Small intestine (tissue), 7 donors: ENCODE measurements at regions not wholly inside any gene's neighbourhood (a gene's known extent, or its start where the extent isn't known, plus 50 kb on each side); places are given as distances from the start of the nearest gene placed in this dataset.

Source experiments
- DNase-seq, 2 donors: peaks; one replicate each; pipeline versions ENCODE4 v3.0.0 to v3.0.0-alpha.2; 2013
- FAIRE-seq: peaks from 2 replicates; lab custom pipeline; 2012; peaks lifted over from hg19 to GRCh38; lab: Jason Lieb, UNC
- H3K27ac ChIP-seq, 3 donors: one replicate each; pipeline ENCODE4 v1.5.1; 2013; ENCODE audit warnings: low read length in 2 of 3, mild to moderate bottlenecking in 2 of 3, control low read depth in 1 of 3, inconsistent platforms in 1 of 3, low read depth in 1 of 3, moderate library complexity in 1 of 3
- H3K27me3 ChIP-seq, 3 donors: one replicate each; pipeline ENCODE4 v1.6.1; 2013; ENCODE audit warnings: low read length in 3 of 3, inconsistent platforms in 1 of 3; ENCODE audit not compliant: control insufficient read depth in 3 of 3, insufficient read depth in 3 of 3
- H3K36me3 ChIP-seq, 3 donors: one replicate each; pipeline ENCODE4 v1.6.1; 2013; ENCODE audit warnings: low read length in 3 of 3, inconsistent platforms in 1 of 3, low read depth in 1 of 3, mild to moderate bottlenecking in 1 of 3, moderate library complexity in 1 of 3; ENCODE audit not compliant: control insufficient read depth in 3 of 3, insufficient read depth in 2 of 3
- H3K4me1 ChIP-seq, 3 donors: one replicate each; pipeline ENCODE4 v1.6.1; 2013; ENCODE audit warnings: low read length in 2 of 3, inconsistent platforms in 1 of 3, low read depth in 1 of 3, mild to moderate bottlenecking in 1 of 3, moderate library complexity in 1 of 3; ENCODE audit not compliant: control insufficient read depth in 3 of 3, insufficient read depth in 2 of 3
- H3K4me3 ChIP-seq, 3 donors: one replicate each; pipeline ENCODE4 v1.5.1; 2013; ENCODE audit warnings: low read length in 3 of 3, control low read depth in 1 of 3, inconsistent platforms in 1 of 3, low read depth in 1 of 3, mild to moderate bottlenecking in 1 of 3, moderate library complexity in 1 of 3
- H3K9me3 ChIP-seq, 2 donors: one replicate each; pipeline ENCODE4 v1.6.1; 2013; ENCODE audit warnings: low read depth in 1 of 2, low read length in 1 of 2; ENCODE audit not compliant: control insufficient read depth in 2 of 2, insufficient read depth in 1 of 2
- WGBS, 3 donors: extraction: QIAGEN DNeasy Blood & Tissue Kit; methylation state at CpG; one replicate each; pipeline ENCODE4 v1.1.7; 2013; 5-methylcytosine and 5-hydroxymethylcytosine counted together
- donor health status: healthy with polysubstance abuse.
- donor health status: control.
- donor health status: control.
- donor health status: Bipolar disorder and iron deficiency.
- donor health status: healthy.

GRCh38 chr14:46369391-46369790 lies 282.2 kb downstream of the RPL10L start:
- no peak for DNase-seq
- FAIRE-seq, result no peak
- no peaks in the 10 kb centered on the region for H3K36me3 ChIP-seq
- H3K27ac ChIP-seq, result no peak overlapping the region
- H3K4me3 ChIP-seq, result no peak overlapping the region
- H3K27me3 ChIP-seq, result no peaks in the 10 kb centered on the region
- H3K9me3 ChIP-seq, result no peaks in the 10 kb centered on the region
- H3K4me1 ChIP-seq, result no peaks in the 10 kb centered on the region

GRCh38 chr14:46368275-46368674 lies 283.3 kb downstream of the RPL10L start:
- H3K27me3 ChIP-seq, result no peaks in the 10 kb centered on the region
- no peak overlapping the region for H3K27ac ChIP-seq
- no peak for DNase-seq
- FAIRE-seq, result no peak
- no peak overlapping the region for H3K4me3 ChIP-seq
- no peaks in the 10 kb centered on the region for H3K9me3 ChIP-seq
- 50 to 61% (median 56%) methylated on average over 3 of the region's 3 CpGs for WGBS, 3 donors
- no peaks in the 10 kb centered on the region for H3K4me1 ChIP-seq
- no peaks in the 10 kb centered on the region for H3K36me3 ChIP-seq

- no peak overlapping the region for H3K4me3 ChIP-seq
- H3K9me3 ChIP-seq, result no peaks in the 10 kb centered on the region
- DNase-seq (no peak), FAIRE-seq (no peak)
- 65 to 70% (median 66%) methylated on average over 1 of the region's 1 CpG for WGBS, 3 donors
- no peaks in the 10 kb centered on the region for H3K4me1 ChIP-seq
- H3K27ac ChIP-seq, result no peak overlapping the region
- no peaks in the 10 kb centered on the region for H3K27me3 ChIP-seq
- no peaks in the 10 kb centered on the region for H3K36me3 ChIP-seq
These were observed 298.7 kb downstream of the RPL10L start for GRCh38 chr14:46352844-46353243.

GRCh38 chr14:46344327-46344937 lies 307.1 kb downstream of the RPL10L start:
- FAIRE-seq (no peak), DNase-seq (peak; percentile 1 to 25)
- no peaks in the 10 kb centered on the region for H3K4me1 ChIP-seq
- no peaks in the 10 kb centered on the region for H3K9me3 ChIP-seq
- H3K36me3 ChIP-seq, result no peaks in the 10 kb centered on the region
- H3K4me3 ChIP-seq, result no peak overlapping the region
- H3K27ac ChIP-seq, result no peak overlapping the region
- WGBS, 3 donors, result 45 to 53% (median 49%) methylated on average over 4 of the region's 4 CpGs
- no peaks in the 10 kb centered on the region for H3K27me3 ChIP-seq

GRCh38 chr14:46325777-46326176 lies 325.8 kb downstream of the RPL10L start:
- DNase-seq (no peak), FAIRE-seq (no peak)
- Histone ChIP-seq H3K27me3 (no peaks in the 10 kb centered on the region), H3K27ac (no peak overlapping the region), H3K4me3 (no peak overlapping the region), H3K4me1 (no peaks in the 10 kb centered on the region), H3K36me3 (no peaks in the 10 kb centered on the region), H3K9me3 (peaks cover 0 to 1% of the 10 kb centered on the region in 2 donors)
- 68 to 79% (median 71%) methylated on average over 2 of the region's 2 CpGs for WGBS, 3 donors

- Histone ChIP-seq H3K4me1 (no peaks in the 10 kb centered on the region), H3K36me3 (no peaks in the 10 kb centered on the region), H3K4me3 (no peak overlapping the region), H3K27ac (no peak overlapping the region), H3K27me3 (no peaks in the 10 kb centered on the region), H3K9me3 (peaks cover 0 to 1% of the 10 kb centered on the region in 2 donors)
- FAIRE-seq, result no peak
- no peak for DNase-seq
- 66 to 79% (median 75%) methylated on average over 5 of the region's 5 CpGs for whole genome bisulfite sequencing, 3 donors
These were observed 326.4 kb downstream of the RPL10L start for GRCh38 chr14:46325157-46325556.

GRCh38 chr14:46323404-46323762 lies 328.2 kb downstream of the RPL10L start:
- Histone ChIP-seq H3K9me3 (peaks cover 0 to 1% of the 10 kb centered on the region in 2 donors), H3K4me1 (no peaks in the 10 kb centered on the region), H3K27me3 (no peaks in the 10 kb centered on the region), H3K36me3 (no peaks in the 10 kb centered on the region), H3K27ac (no peak overlapping the region), H3K4me3 (no peak overlapping the region)
- FAIRE-seq (no peak), DNase-seq (no peak)

- WGBS, 3 donors, result 36 to 52% (median 41%) methylated on average over 3 of the region's 3 CpGs
- peaks cover 0 to 1% of the 10 kb centered on the region in 2 donors for H3K9me3 ChIP-seq
- no peak overlapping the region for H3K4me3 ChIP-seq
- H3K36me3 ChIP-seq, result no peaks in the 10 kb centered on the region
- no peaks in the 10 kb centered on the region for H3K4me1 ChIP-seq
- DNase-seq (no peak), FAIRE-seq (no peak)
- H3K27ac ChIP-seq, result no peak overlapping the region
- H3K27me3 ChIP-seq, result no peaks in the 10 kb centered on the region
These were observed 328.7 kb downstream of the RPL10L start for GRCh38 chr14:46322730-46323403.

GRCh38 chr14:46322076-46322475 lies 329.5 kb downstream of the RPL10L start:
- FAIRE-seq (no peak), DNase-seq (no peak)
- no peaks in the 10 kb centered on the region for H3K4me1 ChIP-seq
- no peak overlapping the region for H3K27ac ChIP-seq
- peaks cover 0 to 1% of the 10 kb centered on the region in 2 donors for H3K9me3 ChIP-seq
- no peaks in the 10 kb centered on the region for H3K27me3 ChIP-seq
- WGBS, 3 donors, result 12 to 36% (median 27%) methylated on average over 1 of the region's 1 CpG
- no peaks in the 10 kb centered on the region for H3K36me3 ChIP-seq
- no peak overlapping the region for H3K4me3 ChIP-seq
